ENCODE measurements at regions not wholly inside any gene's neighbourhood (a gene's known extent, or its start where the extent isn't known, plus 50 kb on each side); places are given as distances from the start of the nearest gene placed in this dataset.

DNA sequence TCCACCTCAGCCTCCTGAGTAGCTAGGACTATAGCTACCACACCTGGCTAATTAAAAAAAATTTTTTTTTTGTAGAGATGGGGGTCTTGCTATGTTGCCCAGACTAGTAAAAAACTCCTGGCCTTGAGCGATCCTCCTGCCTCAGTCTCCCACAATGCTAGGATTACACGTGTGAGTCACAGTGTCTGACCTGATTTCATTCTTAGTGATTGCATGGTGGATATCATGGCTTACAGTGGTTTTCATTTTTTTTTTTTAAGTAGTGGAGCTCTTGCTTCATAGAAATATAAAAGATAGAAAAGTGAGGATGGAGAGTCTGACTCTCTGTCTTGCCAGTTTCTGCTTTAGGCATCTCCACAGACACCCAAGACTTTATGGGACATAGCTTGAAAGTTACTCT is 83.6 kb downstream of the CDC42EP3 start:
- no peak for TF ChIP-seq CTCF (conservative IDR thresholded peaks at IDR 0.05; ENCODE audit: low read depth, low read length)
- TF ChIP-seq EZH2phosphoT487 (IDR thresholded peaks at IDR 0.05; ENCODE audit: borderline replicate concordance, low read length), result no peak
- TF ChIP-seq EZH2 (IDR thresholded peaks at IDR 0.05; ENCODE audit: low read length, unreplicated experiment), result no peak
